Subcutaneous abdominal adipose tissue (tissue), 5 donors: ENCODE measurements at regions not wholly inside any gene's neighbourhood (a gene's known extent, or its start where the extent isn't known, plus 50 kb on each side); places are given as distances from the start of the nearest gene placed in this dataset.
"Not testable (repeated sequence)": the region's sequence is repeated elsewhere in the genome, so short reads cannot be mapped to it uniquely, and the experiment has no call there.

Source experiments
- H3K27ac ChIP-seq: one replicate; pipeline ENCODE4 v1.7.0; 2013; ENCODE audit warnings: low read depth, mild to moderate bottlenecking, inconsistent platforms, low read length, moderate library complexity
- H3K27me3 ChIP-seq, 5 donors: one replicate each; pipeline ENCODE4 v1.7.0; 2013; ENCODE audit warnings: low read length in 5 of 5, inconsistent platforms in 1 of 5; ENCODE audit not compliant: control insufficient read depth in 5 of 5, insufficient read depth in 4 of 5
- H3K36me3 ChIP-seq, 5 donors: one replicate each; pipeline ENCODE4 v1.7.0; 2013; ENCODE audit warnings: low read length in 5 of 5; ENCODE audit not compliant: control insufficient read depth in 5 of 5, insufficient read depth in 5 of 5
- H3K4me1 ChIP-seq, 5 donors: one replicate each; pipeline ENCODE4 v1.7.0; 2013; ENCODE audit warnings: low read length in 5 of 5, mild to moderate bottlenecking in 3 of 5, moderate library complexity in 1 of 5; ENCODE audit not compliant: control insufficient read depth in 5 of 5, insufficient read depth in 5 of 5
- H3K4me3 ChIP-seq, 5 donors: one replicate each; pipeline ENCODE4 v1.7.0; 2013; ENCODE audit warnings: low read length in 5 of 5, low read depth in 1 of 5
- H3K9ac ChIP-seq, 5 donors: one replicate each; pipeline ENCODE4 v1.7.0; 2013; ENCODE audit warnings: low read length in 5 of 5, mild to moderate bottlenecking in 4 of 5, moderate library complexity in 3 of 5
- H3K9me3 ChIP-seq, 5 donors: one replicate each; pipeline ENCODE4 v1.7.0; 2013; ENCODE audit warnings: low read length in 5 of 5; ENCODE audit not compliant: control insufficient read depth in 5 of 5
- donor health status: healthy.
- donor health status: healthy.
- donor health status: healthy.
- donor health status: healthy.
- donor health status: healthy.

GRCh38 chr2:190005513-190005912 is 57.0 kb downstream of the MSTN start:
- Histone ChIP-seq H3K4me3 (no peak overlapping the region), H3K27ac (no peak overlapping the region), H3K9me3 (no peaks in the 10 kb centered on the region), H3K36me3 (no peaks in the 10 kb centered on the region), H3K27me3 (no peaks in the 10 kb centered on the region), H3K4me1 (no peaks in the 10 kb centered on the region), H3K9ac (no peak overlapping the region)

- H3K9me3 ChIP-seq, result peaks cover 0 to 25% (median 9%) of the 10 kb centered on the region in 5 donors
- H3K27ac ChIP-seq, result no peak overlapping the region
- no peak overlapping the region for H3K4me3 ChIP-seq
- no peaks in the 10 kb centered on the region for H3K27me3 ChIP-seq
- H3K9ac ChIP-seq, result no peak overlapping the region
- H3K4me1 ChIP-seq, result no peaks in the 10 kb centered on the region
- no peaks in the 10 kb centered on the region for H3K36me3 ChIP-seq
Observed at GRCh38 chr2:189999661-190000060, 62.9 kb downstream of the MSTN start.

- not testable (repeated sequence) for H3K9ac ChIP-seq, H3K36me3 ChIP-seq, H3K4me1 ChIP-seq, H3K4me3 ChIP-seq, H3K27me3 ChIP-seq, H3K27ac ChIP-seq
- H3K9me3 ChIP-seq, result peaks cover 0 to 25% (median 9%) of the 10 kb centered on the region in 5 donors
Observed at GRCh38 chr2:189998665-189999064, 63.9 kb downstream of the MSTN start.

GRCh38 chr2:189997016-189997415 is 65.5 kb downstream of the MSTN start:
- Histone ChIP-seq H3K27ac (no peak overlapping the region), H3K9ac (no peak overlapping the region), H3K9me3 (peaks cover 0 to 25% (median 9%) of the 10 kb centered on the region in 5 donors), H3K4me3 (peak overlapping the region in 1 of 5 donors; percentile 5), H3K4me1 (no peaks in the 10 kb centered on the region), H3K36me3 (no peaks in the 10 kb centered on the region), H3K27me3 (no peaks in the 10 kb centered on the region)

- H3K9me3 ChIP-seq, result peaks cover 0 to 25% (median 9%) of the 10 kb centered on the region in 5 donors
- no peak overlapping the region for H3K4me3 ChIP-seq
- H3K9ac ChIP-seq, result no peak overlapping the region
- no peaks in the 10 kb centered on the region for H3K36me3 ChIP-seq
- H3K4me1 ChIP-seq, result no peaks in the 10 kb centered on the region
- H3K27me3 ChIP-seq, result no peaks in the 10 kb centered on the region
- no peak overlapping the region for H3K27ac ChIP-seq
Observed at GRCh38 chr2:189995679-189996078, 66.8 kb downstream of the MSTN start.

GRCh38 chr2:189982780-189983394 is 79.6 kb downstream of the MSTN start:
- Histone ChIP-seq H3K9me3 (peaks cover 0 to 23% (median 22%) of the 10 kb centered on the region in 5 donors), H3K36me3 (no peaks in the 10 kb centered on the region), H3K4me3 (peak overlapping the region in 1 of 5 donors; percentile 17), H3K27ac (no peak overlapping the region), H3K27me3 (no peaks in the 10 kb centered on the region), H3K9ac (no peak overlapping the region), H3K4me1 (no peaks in the 10 kb centered on the region)

- Histone ChIP-seq H3K4me3 (no peak overlapping the region), H3K27ac (no peak overlapping the region), H3K36me3 (no peaks in the 10 kb centered on the region), H3K4me1 (no peaks in the 10 kb centered on the region), H3K9ac (no peak overlapping the region), H3K27me3 (no peaks in the 10 kb centered on the region), H3K9me3 (peaks cover 0 to 23% (median 22%) of the 10 kb centered on the region in 5 donors)
Observed at GRCh38 chr2:189982087-189982486, 80.4 kb downstream of the MSTN start.

- H3K9me3 ChIP-seq, H3K27me3 ChIP-seq, H3K4me3 ChIP-seq, H3K36me3 ChIP-seq, H3K9ac ChIP-seq, H3K27ac ChIP-seq, H3K4me1 ChIP-seq: not testable (repeated sequence)
Observed at GRCh38 chr2:189976488-189976887, 86.0 kb downstream of the MSTN start.

GRCh38 chr2:189960346-189960745 is 102.2 kb downstream of the MSTN start:
- no peak overlapping the region for H3K27ac ChIP-seq
- H3K9ac ChIP-seq, result no peak overlapping the region
- H3K9me3 ChIP-seq, result peaks cover 0 to 3% (median 0%) of the 10 kb centered on the region in 5 donors
- H3K27me3 ChIP-seq, result no peaks in the 10 kb centered on the region
- no peaks in the 10 kb centered on the region for H3K4me1 ChIP-seq
- H3K4me3 ChIP-seq, result no peak overlapping the region
- no peaks in the 10 kb centered on the region for H3K36me3 ChIP-seq

GRCh38 chr2:189959450-189959849 is 103.1 kb downstream of the MSTN start:
- peaks cover 0 to 3% (median 0%) of the 10 kb centered on the region in 5 donors for H3K9me3 ChIP-seq
- no peaks in the 10 kb centered on the region for H3K36me3 ChIP-seq
- no peaks in the 10 kb centered on the region for H3K27me3 ChIP-seq
- no peak overlapping the region for H3K4me3 ChIP-seq
- H3K27ac ChIP-seq, result no peak overlapping the region
- no peak overlapping the region for H3K9ac ChIP-seq
- no peaks in the 10 kb centered on the region for H3K4me1 ChIP-seq
